ENCODE measurements at regions not wholly inside any gene's neighbourhood (a gene's known extent, or its start where the extent isn't known, plus 50 kb on each side); places are given as distances from the start of the nearest gene placed in this dataset.

DNA sequence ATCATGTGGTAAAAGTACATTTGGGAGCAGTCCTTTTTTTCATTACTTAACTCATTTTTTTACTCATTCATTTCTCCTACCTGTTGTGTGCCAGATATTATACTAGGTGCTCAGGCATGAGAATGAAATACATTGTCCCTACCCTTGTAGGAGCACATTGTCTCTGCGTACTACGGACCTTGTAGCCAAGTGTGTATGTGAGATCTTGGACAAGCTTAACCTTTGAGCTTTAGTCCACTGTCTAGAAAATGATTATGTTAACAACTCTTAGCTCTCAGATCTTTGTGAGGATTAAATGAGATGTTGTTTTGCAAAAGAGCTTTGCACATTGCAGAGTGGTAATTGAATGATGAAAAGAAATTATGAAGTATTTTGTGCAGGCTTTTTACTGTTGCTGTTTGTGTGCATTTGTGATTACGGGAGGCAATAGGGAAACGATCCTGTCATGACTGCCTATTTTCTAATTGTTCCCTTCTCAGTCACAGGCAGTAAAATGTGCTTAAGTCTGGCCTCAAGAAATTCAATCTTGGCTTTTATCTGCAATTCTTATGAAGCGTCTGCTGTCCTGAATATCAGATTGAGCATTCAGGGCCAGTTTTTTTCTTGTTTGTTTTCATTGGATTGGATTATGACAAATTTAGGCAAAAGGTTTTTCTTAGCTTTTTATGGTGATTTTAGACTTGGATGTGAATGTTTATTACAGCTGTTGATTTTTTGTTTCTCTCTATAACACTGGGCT, 447.7 kb downstream of the PDZRN4 start:
- ATAC-seq, result no peak
- Mint-ChIP-seq H3K36me3 (ENCODE audit: low read depth) (no peaks in the 10 kb centered on the region), H3K4me3 (no peak overlapping the region), H3K27ac (no peak overlapping the region), H3K27me3 (no peaks in the 10 kb centered on the region), H3K4me1 (no peaks in the 10 kb centered on the region)
- no peak for DNase-seq
- no peaks in the 10 kb centered on the region for H3K9me3 ChIP-seq (ENCODE audit: control insufficient read depth, low read length, poor library complexity, severe bottlenecking)

GRCh38 chr12:41634091-41634490, 446.0 kb downstream of the PDZRN4 start:
- no peak overlapping the region for H3K4me3 Mint-ChIP-seq
- H3K27ac Mint-ChIP-seq, result no peak overlapping the region
- H3K4me1 Mint-ChIP-seq, result no peaks in the 10 kb centered on the region
- no peaks in the 10 kb centered on the region for H3K27me3 Mint-ChIP-seq
- ATAC-seq (no peak), DNase-seq (no peak)
- H3K9me3 ChIP-seq (ENCODE audit: control insufficient read depth, low read length, poor library complexity, severe bottlenecking), result no peaks in the 10 kb centered on the region
- no peaks in the 10 kb centered on the region for H3K36me3 Mint-ChIP-seq (ENCODE audit: low read depth)

- Mint-ChIP-seq H3K4me1 (no peaks in the 10 kb centered on the region), H3K27ac (no peak overlapping the region), H3K4me3 (no peak overlapping the region), H3K27me3 (no peaks in the 10 kb centered on the region), H3K36me3 (ENCODE audit: low read depth) (no peaks in the 10 kb centered on the region)
- ATAC-seq (no peak), DNase-seq (no peak)
- H3K9me3 ChIP-seq (ENCODE audit: control insufficient read depth, low read length, poor library complexity, severe bottlenecking), result no peaks in the 10 kb centered on the region
Observed at GRCh38 chr12:41629611-41630010, 441.5 kb downstream of the PDZRN4 start.

- DNase-seq (no peak), ATAC-seq (no peak)
- Mint-ChIP-seq H3K27ac (no peak overlapping the region), H3K27me3 (no peaks in the 10 kb centered on the region), H3K4me1 (no peaks in the 10 kb centered on the region), H3K36me3 (ENCODE audit: low read depth) (no peaks in the 10 kb centered on the region), H3K4me3 (no peak overlapping the region)
- no peaks in the 10 kb centered on the region for H3K9me3 ChIP-seq (ENCODE audit: control insufficient read depth, low read length, poor library complexity, severe bottlenecking)
Observed at GRCh38 chr12:41627476-41627875, 439.4 kb downstream of the PDZRN4 start.

- Mint-ChIP-seq H3K27me3 (peaks cover 2% of the 10 kb centered on the region), H3K27ac (no peak overlapping the region), H3K4me3 (no peak overlapping the region), H3K36me3 (ENCODE audit: low read depth) (no peaks in the 10 kb centered on the region), H3K4me1 (no peaks in the 10 kb centered on the region)
- no peaks in the 10 kb centered on the region for H3K9me3 ChIP-seq (ENCODE audit: control insufficient read depth, low read length, poor library complexity, severe bottlenecking)
- no peak for DNase-seq
- ATAC-seq, result no peak
Observed at GRCh38 chr12:41624571-41624970, 436.5 kb downstream of the PDZRN4 start.
